OCI-LY1 (cell line): ENCODE measurements at regions not wholly inside any gene's neighbourhood (a gene's known extent, or its start where the extent isn't known, plus 50 kb on each side); places are given as distances from the start of the nearest gene placed in this dataset.
"Not testable (repeated sequence)": the region's sequence is repeated elsewhere in the genome, so short reads cannot be mapped to it uniquely, and the experiment has no call there.

ENCODE experiments used
- H2AFZ ChIP-seq: fragments of 200-600 bp; sonication (generic), shearing (Covaris generic); 2 replicates; pipeline ENCODE4 v1.6.0; 2014; ENCODE audit warnings: antibody characterized with exemption, mild to moderate bottlenecking, low read length
- H3F3A ChIP-seq: fragments of 200-600 bp; sonication (generic), shearing (Covaris generic); 2 replicates; pipeline ENCODE4 v1.6.0; 2014; ENCODE audit warnings: mild to moderate bottlenecking, antibody characterized with exemption, low read length, moderate library complexity; ENCODE audit not compliant: insufficient read depth
- H3K27ac ChIP-seq: fragments of 200-600 bp; sonication (generic); 2 replicates; pipeline ENCODE4 v1.5.1; 2014; ENCODE audit warnings: low read length, mixed run types, mild to moderate bottlenecking, low read depth; ENCODE audit not compliant: poor library complexity, severe bottlenecking
- H3K27me3 ChIP-seq: fragments of 200-600 bp; sonication (generic); 2 replicates; pipeline ENCODE4 v1.6.0; 2014; ENCODE audit warnings: antibody characterized with exemption, mild to moderate bottlenecking, low read length, moderate library complexity; ENCODE audit not compliant: insufficient read depth
- H3K36me3 ChIP-seq: fragments of 200-600 bp; sonication (generic); 2 replicates; pipeline ENCODE4 v1.6.1; 2014; ENCODE audit warnings: mild to moderate bottlenecking, antibody characterized with exemption, low read length, moderate library complexity, mixed read lengths; ENCODE audit not compliant: insufficient read depth
- H3K4me1 ChIP-seq: fragments of 200-600 bp; sonication (generic); 2 replicates; pipeline ENCODE4 v1.5.1; 2014; ENCODE audit warnings: mild to moderate bottlenecking, low read length, moderate library complexity; ENCODE audit not compliant: insufficient read depth, severe bottlenecking
- H3K4me2 ChIP-seq: fragments of 200-600 bp; sonication (generic), shearing (Covaris generic); 2 replicates; pipeline ENCODE4 v1.6.1; 2014; ENCODE audit warnings: low read length
- H3K4me3 ChIP-seq: fragments of 200-600 bp; sonication (generic); 2 replicates; pipeline ENCODE4 v1.5.1; 2014; ENCODE audit warnings: low read length, low read depth, mild to moderate bottlenecking, mixed read lengths; ENCODE audit not compliant: poor library complexity, severe bottlenecking
- H3K79me2 ChIP-seq: fragments of 200-600 bp; shearing (Covaris generic); 2 replicates; pipeline ENCODE4 v1.6.1; 2016; ENCODE audit warnings: mixed run types, low read length, mixed read lengths; ENCODE audit not compliant: insufficient read depth
- H3K9ac ChIP-seq: fragments of 200-600 bp; sonication (generic), shearing (Covaris generic); 2 replicates; pipeline ENCODE4 v1.6.1; 2014; ENCODE audit warnings: mild to moderate bottlenecking, low read length, mixed read lengths
- H3K9me2 ChIP-seq: fragments of 200-600 bp; sonication (generic), shearing (Covaris generic); 2 replicates; pipeline ENCODE4 v1.6.1; 2014; ENCODE audit warnings: low read depth, mild to moderate bottlenecking, low read length, mixed read lengths
- H3K9me3 ChIP-seq: fragments of 200-600 bp; shearing (Covaris generic); 2 replicates; pipeline ENCODE4 v1.6.1; 2014; ENCODE audit warnings: low read length, mixed read lengths
- H4K20me1 ChIP-seq: fragments of 200-600 bp; sonication (generic), shearing (Covaris generic); 2 replicates; pipeline ENCODE4 v1.6.0; 2016; ENCODE audit warnings: mild to moderate bottlenecking, low read length; ENCODE audit not compliant: insufficient read depth
- CTCF ChIP-seq: fragments of 200-600 bp; sonication (generic), shearing (Covaris generic); IDR thresholded peaks from 2 replicates; pipeline ENCODE4 v1.5.1; 2017; ENCODE audit warnings: mild to moderate bottlenecking, antibody characterized with exemption, low read length, moderate library complexity, mixed read lengths
- EZH2 ChIP-seq: fragments of 200-600 bp; sonication (generic), shearing (Covaris generic); IDR thresholded peaks from 2 replicates; pipeline ENCODE4 v1.8.0; 2017; ENCODE audit warnings: borderline replicate concordance, mixed run types, mild to moderate bottlenecking, antibody characterized with exemption, low read length, moderate library complexity, mixed read lengths

GRCh38 chr2:185511925-185512324 is 226.7 kb upstream of the FSIP2 start:
- Histone ChIP-seq H4K20me1 (no peaks in the 10 kb centered on the region), H3K9me2 (no peaks in the 10 kb centered on the region), H2AFZ (no peak overlapping the region), H3K79me2 (no peaks in the 10 kb centered on the region), H3K4me1 (no peaks in the 10 kb centered on the region), H3K36me3 (no peaks in the 10 kb centered on the region), H3K4me2 (no peak overlapping the region), H3K9me3 (peaks cover 8% of the 10 kb centered on the region; the same call in 1 of the 2 replicates), H3K27ac (no peak overlapping the region), H3F3A (no peaks in the 10 kb centered on the region), H3K4me3 (no peak overlapping the region), H3K9ac (no peak overlapping the region), H3K27me3 (no peaks in the 10 kb centered on the region)
- no peak for TF ChIP-seq EZH2
- no peak for TF ChIP-seq CTCF

GRCh38 chr2:185522472-185522871 is 216.1 kb upstream of the FSIP2 start:
- H2AFZ ChIP-seq: no peak overlapping the region
- no peak overlapping the region for H3K27ac ChIP-seq
- H3F3A ChIP-seq: no peaks in the 10 kb centered on the region
- no peak overlapping the region for H3K9ac ChIP-seq
- TF ChIP-seq CTCF: peak; percentile 31; the same call in 1 of the 2 replicates
- TF ChIP-seq EZH2: no peak
- no peak overlapping the region for H3K4me3 ChIP-seq
- no peak overlapping the region for H3K4me2 ChIP-seq
- no peaks in the 10 kb centered on the region for H3K9me3 ChIP-seq
- no peaks in the 10 kb centered on the region for H3K36me3 ChIP-seq
- no peaks in the 10 kb centered on the region for H3K27me3 ChIP-seq
- H3K79me2 ChIP-seq: no peaks in the 10 kb centered on the region
- H3K4me1 ChIP-seq: no peaks in the 10 kb centered on the region
- no peaks in the 10 kb centered on the region for H4K20me1 ChIP-seq
- H3K9me2 ChIP-seq: no peaks in the 10 kb centered on the region

DNA sequence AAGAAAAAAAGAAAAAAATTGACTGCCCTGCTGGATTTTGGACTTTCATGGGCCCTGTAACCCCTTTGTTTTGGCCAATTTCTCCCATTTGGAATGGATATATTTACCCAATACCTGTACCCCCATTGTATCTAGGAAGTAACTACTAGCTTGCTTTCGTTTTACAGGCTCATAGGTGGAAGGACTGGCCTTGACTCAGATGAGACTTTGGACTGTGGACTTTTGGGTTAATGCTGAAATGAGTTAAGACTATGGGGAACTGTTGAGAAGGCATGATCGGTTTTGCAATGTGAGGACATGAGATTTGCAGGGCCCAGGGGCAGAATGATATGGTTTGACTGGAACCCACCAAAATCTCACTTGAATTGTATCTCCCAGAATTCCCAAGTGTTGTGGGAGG is 214.4 kb upstream of the FSIP2 start:
- not testable (repeated sequence) for H2AFZ ChIP-seq, H3K9ac ChIP-seq, H3K79me2 ChIP-seq, H3F3A ChIP-seq, H3K9me2 ChIP-seq, H3K9me3 ChIP-seq, H3K4me3 ChIP-seq, H3K36me3 ChIP-seq, H3K4me2 ChIP-seq, H3K4me1 ChIP-seq, H3K27me3 ChIP-seq, H3K27ac ChIP-seq, H4K20me1 ChIP-seq

DNA sequence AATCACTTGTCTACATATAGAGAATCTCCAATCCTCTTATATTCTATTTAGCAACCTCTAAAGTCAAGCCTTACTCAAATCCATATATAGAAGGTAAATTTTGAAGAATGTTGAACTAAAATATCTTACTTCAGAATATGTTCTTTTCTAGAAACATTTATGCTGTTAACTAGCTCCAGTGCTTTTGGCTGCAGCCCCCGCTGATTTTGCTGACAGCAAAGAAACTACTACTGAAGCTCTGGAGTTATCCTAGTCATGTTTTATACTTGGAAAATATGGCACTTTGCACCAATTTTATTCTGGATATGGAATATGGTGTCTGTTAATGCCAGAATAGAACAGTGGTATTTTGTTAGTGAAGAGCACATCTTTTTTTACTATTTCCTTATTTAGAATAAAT is 212.4 kb upstream of the FSIP2 start:
- Histone ChIP-seq H4K20me1 (no peaks in the 10 kb centered on the region), H3K4me1 (no peaks in the 10 kb centered on the region), H3K4me2 (no peak overlapping the region), H3K9me2 (no peaks in the 10 kb centered on the region), H2AFZ (no peak overlapping the region), H3F3A (no peaks in the 10 kb centered on the region), H3K4me3 (no peak overlapping the region), H3K27ac (no peak overlapping the region), H3K36me3 (no peaks in the 10 kb centered on the region), H3K27me3 (no peaks in the 10 kb centered on the region), H3K79me2 (no peaks in the 10 kb centered on the region), H3K9me3 (no peaks in the 10 kb centered on the region), H3K9ac (no peak overlapping the region)
- TF ChIP-seq CTCF (no peak), EZH2 (no peak)
